ENCODE measurements at regions not wholly inside any gene's neighbourhood (a gene's known extent, or its start where the extent isn't known, plus 50 kb on each side); places are given as distances from the start of the nearest gene placed in this dataset.

- no peak for DNase-seq
Measured at GRCh38 chr7:18420748-18421147, 74.8 kb upstream of the HDAC9 start.

GRCh38 chr7:18421297-18422002 lies 74.1 kb upstream of the HDAC9 start:
- no peak for DNase-seq

GRCh38 chr7:18425227-18425626 lies 70.3 kb upstream of the HDAC9 start:
- DNase-seq = no peak

GRCh38 chr7:18425838-18426445 lies 69.6 kb upstream of the HDAC9 start:
- DNase-seq = no peak

GRCh38 chr7:18426564-18427226 lies 68.9 kb upstream of the HDAC9 start:
- no peak for DNase-seq

- no peak for DNase-seq
Measured at GRCh38 chr7:18429547-18429946, 66.0 kb upstream of the HDAC9 start.

GRCh38 chr7:18430810-18431209 lies 64.7 kb upstream of the HDAC9 start:
- DNase-seq = no peak

GRCh38 chr7:18434171-18434570 lies 61.4 kb upstream of the HDAC9 start:
- no peak for DNase-seq

GRCh38 chr7:18437101-18437500 lies 58.4 kb upstream of the HDAC9 start:
- no peak for DNase-seq

- no peak for DNase-seq
Measured at GRCh38 chr7:18440934-18441333, 54.6 kb upstream of the HDAC9 start.

- DNase-seq = no peak
Measured at GRCh38 chr7:18444826-18445225, 50.7 kb upstream of the HDAC9 start.

GRCh38 chr7:18445483-18445882 lies 50.1 kb upstream of the HDAC9 start:
- no peak for DNase-seq

All from DMS53 (cell line).